ENCODE measurements at regions not wholly inside any gene's neighbourhood (a gene's known extent, or its start where the extent isn't known, plus 50 kb on each side); places are given as distances from the start of the nearest gene placed in this dataset.

DNA sequence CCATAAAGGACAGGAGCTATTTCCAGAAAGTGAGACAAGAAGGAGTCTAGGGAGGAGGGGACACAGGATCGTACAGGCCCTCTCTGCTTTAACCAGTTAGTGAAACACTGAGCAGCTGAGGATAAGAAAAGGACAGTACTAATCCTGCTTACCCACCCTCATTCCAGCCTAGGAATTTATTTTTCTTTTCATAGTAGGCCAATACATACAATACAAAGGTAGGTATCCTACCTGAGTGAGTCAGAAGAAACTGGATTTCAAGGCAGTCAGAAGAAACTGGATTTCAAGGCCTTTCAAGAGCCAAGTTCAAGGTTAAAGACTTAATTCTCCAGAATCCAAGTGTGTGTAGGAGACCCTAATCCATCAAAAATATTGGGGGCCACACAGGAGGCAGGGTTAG lies 65.3 kb downstream of the EOMES start:
- no peaks in the 10 kb centered on the region for H3K27me3 ChIP-seq
- H3K36me3 ChIP-seq, result no peaks in the 10 kb centered on the region
- WGBS, 2 donors, result 91 to 94% methylated on average over 1 of the region's 1 CpG
- DNase-seq, result no peak
- TF ChIP-seq EP300 (IDR thresholded peaks at IDR 0.05) (no peak), CTCF (IDR thresholded peaks at IDR 0.05) (no peak), POLR2A (IDR thresholded peaks at IDR 0.05) (no peak), POLR2AphosphoS5 (IDR thresholded peaks at IDR 0.05) (no peak)
- no peaks in the 10 kb centered on the region for H3K9me3 ChIP-seq
- no peak overlapping the region for H3K4me3 ChIP-seq
- H3K4me1 ChIP-seq, result no peaks in the 10 kb centered on the region
- ATAC-seq (ENCODE audit: low FRiP score in 2 of 2), result no peak
- no peak overlapping the region for H3K27ac ChIP-seq

- Histone ChIP-seq H3K36me3 (no peaks in the 10 kb centered on the region), H3K4me3 (no peak overlapping the region), H3K27me3 (no peaks in the 10 kb centered on the region), H3K4me1 (no peaks in the 10 kb centered on the region), H3K27ac (no peak overlapping the region), H3K9me3 (no peaks in the 10 kb centered on the region)
- WGBS, 2 donors, result 86 to 89% methylated on average over 5 of the region's 5 CpGs
- ATAC-seq (ENCODE audit: low FRiP score in 2 of 2) (no peak), DNase-seq (no peak)
- no peak for TF ChIP-seq CTCF (IDR thresholded peaks at IDR 0.05)
- no peak for TF ChIP-seq EP300 (IDR thresholded peaks at IDR 0.05)
- no peak for TF ChIP-seq POLR2A (IDR thresholded peaks at IDR 0.05)
- TF ChIP-seq POLR2AphosphoS5 (IDR thresholded peaks at IDR 0.05), result no peak
Measured at GRCh38 chr3:27655547-27655946, 66.6 kb downstream of the EOMES start.

- Histone ChIP-seq H3K27ac (no peak overlapping the region), H3K36me3 (no peaks in the 10 kb centered on the region), H3K9me3 (no peaks in the 10 kb centered on the region), H3K4me3 (no peak overlapping the region), H3K27me3 (no peaks in the 10 kb centered on the region), H3K4me1 (no peaks in the 10 kb centered on the region)
- ATAC-seq (ENCODE audit: low FRiP score in 2 of 2) (no peak), DNase-seq (no peak)
- no peak for TF ChIP-seq EP300 (IDR thresholded peaks at IDR 0.05)
- no peak for TF ChIP-seq POLR2AphosphoS5 (IDR thresholded peaks at IDR 0.05)
- no peak for TF ChIP-seq CTCF (IDR thresholded peaks at IDR 0.05)
- TF ChIP-seq POLR2A (IDR thresholded peaks at IDR 0.05), result no peak
- WGBS, 2 donors, result 91 to 92% methylated on average over 3 of the region's 3 CpGs
Measured at GRCh38 chr3:27653803-27654558, 68.1 kb downstream of the EOMES start.

DNA sequence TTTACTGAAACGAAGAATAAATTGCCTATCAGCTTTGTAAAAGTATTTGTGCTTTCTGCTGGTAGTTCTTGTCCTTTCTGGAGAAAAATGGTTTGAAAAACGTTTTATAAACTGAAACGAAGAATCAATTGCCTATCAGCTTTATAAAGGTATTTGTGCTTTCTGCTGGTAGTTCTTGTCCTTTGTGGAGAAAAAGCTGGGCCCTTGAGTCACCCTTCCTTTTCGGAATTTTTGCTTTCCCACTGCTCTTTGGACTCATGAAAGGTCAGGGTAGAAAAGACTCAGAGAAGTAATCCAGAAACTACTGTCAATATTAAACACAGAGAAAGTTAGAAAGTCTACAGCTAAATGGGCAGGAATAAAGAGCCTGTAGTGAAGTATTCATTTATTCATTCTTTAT lies 72.8 kb downstream of the EOMES start:
- no peaks in the 10 kb centered on the region for H3K27me3 ChIP-seq
- ATAC-seq (ENCODE audit: low FRiP score in 2 of 2), result no peak
- no peaks in the 10 kb centered on the region for H3K4me1 ChIP-seq
- TF ChIP-seq POLR2AphosphoS5 (IDR thresholded peaks at IDR 0.05) (no peak), POLR2A (IDR thresholded peaks at IDR 0.05) (no peak), CTCF (IDR thresholded peaks at IDR 0.05) (no peak), EP300 (IDR thresholded peaks at IDR 0.05) (no peak)
- H3K9me3 ChIP-seq, result no peaks in the 10 kb centered on the region
- H3K4me3 ChIP-seq, result no peak overlapping the region
- H3K36me3 ChIP-seq, result no peaks in the 10 kb centered on the region
- no peak for DNase-seq
- 76 to 77% methylated on average over 4 of the region's 4 CpGs for WGBS, 2 donors
- no peak overlapping the region for H3K27ac ChIP-seq

GRCh38 chr3:27646896-27647295 lies 75.2 kb downstream of the EOMES start:
- Histone ChIP-seq H3K4me1 (no peaks in the 10 kb centered on the region), H3K4me3 (no peak overlapping the region), H3K27ac (no peak overlapping the region), H3K36me3 (no peaks in the 10 kb centered on the region), H3K27me3 (no peaks in the 10 kb centered on the region), H3K9me3 (no peaks in the 10 kb centered on the region)
- DNase-seq, result no peak
- no peak for ATAC-seq (ENCODE audit: low FRiP score in 2 of 2)
- TF ChIP-seq POLR2AphosphoS5 (IDR thresholded peaks at IDR 0.05), result no peak
- no peak for TF ChIP-seq EP300 (IDR thresholded peaks at IDR 0.05)
- no peak for TF ChIP-seq POLR2A (IDR thresholded peaks at IDR 0.05)
- TF ChIP-seq CTCF (IDR thresholded peaks at IDR 0.05), result no peak
